Stomach smooth muscle (tissue), 2 donors: ENCODE measurements at regions not wholly inside any gene's neighbourhood (a gene's known extent, or its start where the extent isn't known, plus 50 kb on each side); places are given as distances from the start of the nearest gene placed in this dataset.
"Not testable (repeated sequence)": the region's sequence is repeated elsewhere in the genome, so short reads cannot be mapped to it uniquely, and the experiment has no call there.

Source experiments
- H3K27ac ChIP-seq: one replicate; pipeline ENCODE4 v1.7.0; 2013; ENCODE audit warnings: mild to moderate bottlenecking, low read length, inconsistent platforms
- H3K27me3 ChIP-seq, 2 donors: one replicate each; pipeline ENCODE4 v1.7.0; 2013; ENCODE audit warnings: low read length in 2 of 2; ENCODE audit not compliant: insufficient read depth in 2 of 2, control insufficient read depth in 1 of 2
- H3K36me3 ChIP-seq, 2 donors: one replicate each; pipeline ENCODE4 v1.7.0; 2013; ENCODE audit warnings: low read length in 2 of 2; ENCODE audit not compliant: control insufficient read depth in 2 of 2, insufficient read depth in 2 of 2
- H3K4me1 ChIP-seq: one replicate; pipeline ENCODE4 v1.7.0; 2013; ENCODE audit warnings: low read length; ENCODE audit not compliant: control insufficient read depth, insufficient read depth
- H3K4me3 ChIP-seq, 2 donors: one replicate each; pipeline ENCODE4 v1.7.0; 2013; ENCODE audit warnings: low read length in 2 of 2
- H3K9ac ChIP-seq, 2 donors: one replicate each; pipeline ENCODE4 v1.7.0; 2013; ENCODE audit warnings: low read length in 2 of 2, mild to moderate bottlenecking in 1 of 2
- H3K9me3 ChIP-seq, 2 donors: one replicate each; pipeline ENCODE4 v1.7.0; 2013; ENCODE audit warnings: low read length in 2 of 2; ENCODE audit not compliant: control insufficient read depth in 2 of 2
- donor health status: healthy.
- donor health status: Pancreatic carcinoma.

- Histone ChIP-seq H3K9ac (no peak overlapping the region), H3K27me3 (no peaks in the 10 kb centered on the region)
Measured at GRCh38 chr18:60018618-60019462, 119.0 kb downstream of the PMAIP1 start.

DNA sequence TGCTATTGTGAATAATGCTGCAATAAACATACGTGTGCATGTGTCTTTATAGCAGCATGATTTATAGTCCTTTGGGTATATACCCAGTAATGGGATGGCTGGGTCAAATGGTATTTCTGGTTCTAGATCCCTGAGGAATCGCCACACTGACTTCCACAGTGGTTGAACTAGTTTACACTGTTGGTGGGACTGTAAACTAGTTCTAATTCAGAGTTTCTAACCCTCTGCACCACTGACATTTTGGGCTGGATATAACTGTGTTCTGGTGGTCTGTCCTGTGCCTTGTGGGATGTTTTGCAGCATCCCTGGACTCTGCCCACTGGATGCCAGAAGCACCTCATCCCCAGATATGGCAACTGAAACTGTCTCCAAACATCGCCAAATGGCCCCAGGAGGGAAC, 118.3 kb downstream of the PMAIP1 start:
- H3K4me1 ChIP-seq, H3K36me3 ChIP-seq, H3K9me3 ChIP-seq, H3K4me3 ChIP-seq, H3K27me3 ChIP-seq, H3K27ac ChIP-seq, H3K9ac ChIP-seq: not testable (repeated sequence)

More at GRCh38 chr18:60018618-60019462, 119.0 kb downstream of the PMAIP1 start:
- Histone ChIP-seq H3K36me3 (no peaks in the 10 kb centered on the region), H3K4me1 (peaks cover 6% of the 10 kb centered on the region), H3K27ac (no peak overlapping the region), H3K4me3 (no peak overlapping the region), H3K9me3 (no peaks in the 10 kb centered on the region)

GRCh38 chr18:60017371-60017770, 117.6 kb downstream of the PMAIP1 start:
- Histone ChIP-seq H3K9me3 (no peaks in the 10 kb centered on the region), H3K27me3 (no peaks in the 10 kb centered on the region), H3K4me1 (peaks cover 6% of the 10 kb centered on the region), H3K27ac (no peak overlapping the region), H3K4me3 (no peak overlapping the region), H3K36me3 (no peaks in the 10 kb centered on the region), H3K9ac (no peak overlapping the region)

GRCh38 chr18:60015826-60016225, 116.0 kb downstream of the PMAIP1 start:
- H3K27ac ChIP-seq, H3K4me1 ChIP-seq, H3K36me3 ChIP-seq, H3K9ac ChIP-seq, H3K27me3 ChIP-seq, H3K4me3 ChIP-seq, H3K9me3 ChIP-seq: not testable (repeated sequence)

GRCh38 chr18:60013148-60013547, 113.4 kb downstream of the PMAIP1 start:
- H3K9ac ChIP-seq, H3K27me3 ChIP-seq, H3K9me3 ChIP-seq, H3K4me1 ChIP-seq, H3K27ac ChIP-seq, H3K4me3 ChIP-seq, H3K36me3 ChIP-seq: not testable (repeated sequence)

DNA sequence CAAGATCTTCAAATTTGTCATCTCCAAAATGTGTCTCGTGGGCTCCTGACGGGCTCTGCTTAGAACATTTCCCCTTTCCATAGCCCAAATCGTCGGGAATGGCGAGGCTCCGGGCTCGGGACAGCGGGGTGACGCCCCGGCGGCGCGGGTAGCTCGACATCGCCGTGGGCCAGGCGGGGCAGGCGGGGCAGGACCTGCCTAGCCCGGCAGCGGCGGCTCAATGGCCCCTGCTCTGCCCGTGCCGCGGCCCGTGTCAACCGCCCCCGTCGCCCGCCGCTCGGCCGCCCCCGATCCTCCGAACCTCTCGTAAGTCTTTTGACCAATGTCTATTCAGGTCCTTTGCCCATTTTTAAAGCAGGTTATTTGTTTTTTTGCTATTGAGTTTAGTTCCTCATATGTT, 111.2 kb downstream of the PMAIP1 start:
- Histone ChIP-seq H3K9me3 (no peaks in the 10 kb centered on the region), H3K9ac (no peak overlapping the region), H3K27me3 (no peaks in the 10 kb centered on the region), H3K27ac (no peak overlapping the region), H3K4me1 (no peaks in the 10 kb centered on the region), H3K4me3 (no peak overlapping the region), H3K36me3 (no peaks in the 10 kb centered on the region)

- Histone ChIP-seq H3K4me1 (no peaks in the 10 kb centered on the region), H3K9me3 (no peaks in the 10 kb centered on the region), H3K27ac (no peak overlapping the region), H3K36me3 (no peaks in the 10 kb centered on the region), H3K27me3 (no peaks in the 10 kb centered on the region), H3K9ac (no peak overlapping the region), H3K4me3 (no peak overlapping the region)
Measured at GRCh38 chr18:60010513-60010912, 110.7 kb downstream of the PMAIP1 start.

- Histone ChIP-seq H3K27me3 (no peaks in the 10 kb centered on the region), H3K9ac (no peak overlapping the region), H3K9me3 (peaks cover 0 to 3% of the 10 kb centered on the region in 2 donors), H3K4me1 (no peaks in the 10 kb centered on the region), H3K36me3 (no peaks in the 10 kb centered on the region), H3K27ac (no peak overlapping the region), H3K4me3 (no peak overlapping the region)
Measured at GRCh38 chr18:60007661-60008060, 107.9 kb downstream of the PMAIP1 start.

GRCh38 chr18:60003610-60004185, 103.9 kb downstream of the PMAIP1 start:
- no peak overlapping the region for H3K27ac ChIP-seq
- no peak overlapping the region for H3K4me3 ChIP-seq
- H3K9ac ChIP-seq = no peak overlapping the region
- H3K27me3 ChIP-seq = no peaks in the 10 kb centered on the region
- no peaks in the 10 kb centered on the region for H3K36me3 ChIP-seq
- no peaks in the 10 kb centered on the region for H3K4me1 ChIP-seq
- H3K9me3 ChIP-seq = peaks cover 0 to 3% of the 10 kb centered on the region in 2 donors

DNA sequence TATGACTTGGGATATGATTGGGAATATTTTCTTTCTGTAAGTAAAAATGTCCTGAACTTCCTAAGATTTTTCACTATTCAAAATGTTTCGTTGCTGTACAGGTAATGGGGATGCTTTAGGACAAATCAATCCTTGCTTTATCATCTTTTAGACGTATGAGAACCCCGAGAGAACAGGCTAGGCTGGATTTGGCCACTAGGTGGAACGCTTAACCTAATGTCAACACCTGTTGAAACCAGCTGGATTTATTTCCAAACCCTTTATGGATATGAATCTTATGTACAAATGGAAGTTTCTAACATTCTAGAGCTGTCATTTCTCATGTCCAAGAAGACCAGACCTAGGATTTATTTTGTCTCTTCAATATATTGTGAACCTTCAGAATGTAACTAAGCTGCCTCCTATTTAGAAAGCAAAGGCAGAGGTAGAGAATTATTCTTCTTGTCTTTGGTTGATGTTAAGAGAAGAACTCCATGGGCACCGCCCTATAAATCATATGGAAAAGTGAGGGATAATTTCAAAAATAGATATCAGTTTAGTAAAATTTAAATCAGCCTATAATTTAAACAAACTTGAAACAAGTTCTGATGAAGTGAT, 96.7 kb downstream of the PMAIP1 start:
- H3K27ac ChIP-seq = no peak overlapping the region
- no peak overlapping the region for H3K4me3 ChIP-seq
- H3K36me3 ChIP-seq = no peaks in the 10 kb centered on the region
- no peaks in the 10 kb centered on the region for H3K9me3 ChIP-seq
- no peaks in the 10 kb centered on the region for H3K4me1 ChIP-seq
- no peaks in the 10 kb centered on the region for H3K27me3 ChIP-seq
- H3K9ac ChIP-seq = no peak overlapping the region

DNA sequence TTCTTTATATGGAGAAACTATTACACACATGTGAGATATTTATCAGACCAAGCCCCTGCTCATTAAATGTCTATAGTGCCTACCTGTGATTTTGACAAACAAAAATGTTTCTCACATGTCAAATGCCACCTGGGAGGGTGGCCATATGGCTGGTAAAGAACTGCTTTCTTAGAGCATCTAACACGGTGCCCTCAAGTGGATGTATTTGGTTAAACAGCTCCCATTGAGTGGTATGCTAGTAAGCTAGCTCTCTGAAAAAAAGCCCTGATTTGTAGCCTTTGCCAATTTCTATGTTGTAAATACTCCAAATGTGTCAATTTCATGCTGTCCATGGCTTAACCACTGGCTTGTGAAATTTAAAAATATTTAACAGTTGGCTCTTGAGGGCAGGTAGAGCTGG, 94.6 kb downstream of the PMAIP1 start:
- Histone ChIP-seq H3K27me3 (no peaks in the 10 kb centered on the region), H3K36me3 (no peaks in the 10 kb centered on the region), H3K9me3 (no peaks in the 10 kb centered on the region), H3K27ac (no peak overlapping the region), H3K9ac (no peak overlapping the region), H3K4me1 (no peaks in the 10 kb centered on the region), H3K4me3 (no peak overlapping the region)
